HEK293T (cell line): ENCODE measurements at regions not wholly inside any gene's neighbourhood (a gene's known extent, or its start where the extent isn't known, plus 50 kb on each side); places are given as distances from the start of the nearest gene placed in this dataset.

Source experiments
- CTCF ChIA-PET: fragments of 350-600 bp; formaldehyde crosslinking; extraction: SDS; loops from one replicate; lab custom pipeline; 2021; ENCODE audit warnings: antibody characterized with exemption, inconsistent platforms; lab: Yijun Ruan, JAX
- POLR2A ChIA-PET: fragments of 350-600 bp; formaldehyde crosslinking; extraction: SDS; loops from one replicate; lab custom pipeline; 2020; ENCODE audit warnings: antibody characterized with exemption, inconsistent platforms; lab: Yijun Ruan, JAX
- DNase-seq: peaks from one replicate; pipeline ENCODE4 v3.0.0; 2012; ENCODE audit warnings: mixed read lengths; ENCODE audit errors: extremely low spot score
- ARNT ChIP-seq: fragments of 450-650 bp; IDR thresholded peaks from 2 replicates; pipeline ENCODE4 v1.6.1; 2017; ENCODE audit warnings: mild to moderate bottlenecking
- BHLHE40 ChIP-seq: fragments of 450-650 bp; IDR thresholded peaks from 2 replicates; pipeline ENCODE4 v1.6.1; 2016; ENCODE audit warnings: mild to moderate bottlenecking, moderate library complexity, borderline replicate concordance
- CTBP1 ChIP-seq: fragments of 450-650 bp; IDR thresholded peaks from 2 replicates; pipeline ENCODE4 v1.6.1; 2016; ENCODE audit warnings: borderline replicate concordance
- ELF4 ChIP-seq: fragments of 450-650 bp; IDR thresholded peaks from 2 replicates; pipeline ENCODE4 v1.6.1; 2017; ENCODE audit warnings: antibody characterized with exemption
- FOXA1 ChIP-seq: fragments of 450-650 bp; IDR thresholded peaks from 2 replicates; pipeline ENCODE4 v1.6.1; 2016; ENCODE audit warnings: mild to moderate bottlenecking
- FOXK2 ChIP-seq: fragments of 450-650 bp; IDR thresholded peaks from 2 replicates; pipeline ENCODE4 v1.6.1; 2016; ENCODE audit warnings: mild to moderate bottlenecking
- FOXM1 ChIP-seq: fragments of 450-650 bp; IDR thresholded peaks from 2 replicates; pipeline ENCODE4 v1.6.1; 2017; ENCODE audit warnings: mild to moderate bottlenecking, borderline replicate concordance
- HDGF ChIP-seq: fragments of 450-650 bp; IDR thresholded peaks from 2 replicates; pipeline ENCODE4 v1.6.1; 2017; ENCODE audit warnings: antibody characterized with exemption, borderline replicate concordance
- L3MBTL2 ChIP-seq: fragments of 450-650 bp; conservative IDR thresholded peaks from 2 replicates; pipeline ENCODE4 v1.6.1; 2016; ENCODE audit warnings: mild to moderate bottlenecking
- LEF1 ChIP-seq: fragments of 450-650 bp; IDR thresholded peaks from 2 replicates; pipeline ENCODE4 v1.6.1; 2017; ENCODE audit warnings: mild to moderate bottlenecking, borderline replicate concordance
- NFRKB ChIP-seq: fragments of 450-650 bp; IDR thresholded peaks from 2 replicates; pipeline ENCODE4 v1.6.1; 2016; ENCODE audit warnings: mild to moderate bottlenecking, moderate library complexity
- PKNOX1 ChIP-seq: fragments of 450-650 bp; IDR thresholded peaks from 2 replicates; pipeline ENCODE4 v1.6.1; 2016
- SP1 ChIP-seq: fragments of 450-650 bp; IDR thresholded peaks from 2 replicates; pipeline ENCODE4 v1.6.1; 2017
- SUZ12 ChIP-seq: fragments of 450-650 bp; IDR thresholded peaks from 2 replicates; pipeline ENCODE4 v1.6.1; 2016; ENCODE audit warnings: mild to moderate bottlenecking
- TARDBP ChIP-seq: fragments of 450-650 bp; IDR thresholded peaks from 2 replicates; pipeline ENCODE4 v1.6.1; 2016
- ZNF384 ChIP-seq: fragments of 450-650 bp; IDR thresholded peaks from 2 replicates; pipeline ENCODE4 v1.6.1; 2016

GRCh38 chr12:90058704-90059103 lies 350.1 kb upstream of the ATP2B1 start:
- TF ChIP-seq FOXA1 (no peak), PKNOX1 (no peak), SUZ12 (no peak), NFRKB (no peak), FOXM1 (no peak), FOXK2 (no peak)
- CTCF ChIA-PET: no interaction called here
- POLR2A ChIA-PET: no interaction called here
- DNase-seq: no peak

GRCh38 chr12:90055071-90055470 lies 346.4 kb upstream of the ATP2B1 start:
- POLR2A ChIA-PET: no interaction called here
- no peak for DNase-seq
- TF ChIP-seq FOXA1 (no peak), PKNOX1 (no peak), ARNT (no peak), LEF1 (no peak), NFRKB (no peak), FOXK2 (no peak), SP1 (no peak), FOXM1 (no peak), CTBP1 (no peak), ZNF384 (no peak), L3MBTL2 (no peak), BHLHE40 (no peak)
- CTCF ChIA-PET: interaction anchor here (0.7 kb wide), 1 partner anchor 21 kb away, joined by 3 read pairs; no protein-coding TSS in a partner anchor

- DNase-seq: no peak
- POLR2A ChIA-PET: no interaction called here
- CTCF ChIA-PET: no interaction called here
These were observed 340.3 kb upstream of the ATP2B1 start for GRCh38 chr12:90048918-90049317.

GRCh38 chr12:90045559-90045958 lies 336.9 kb upstream of the ATP2B1 start:
- ChIA-PET POLR2A (no interaction called here), CTCF (no interaction called here)
- DNase-seq: no peak
- TF ChIP-seq FOXA1: no peak
- no peak for TF ChIP-seq TARDBP
- TF ChIP-seq PKNOX1: no peak
- no peak for TF ChIP-seq L3MBTL2
- no peak for TF ChIP-seq ZNF384
- TF ChIP-seq BHLHE40: no peak
- TF ChIP-seq SUZ12: no peak
- TF ChIP-seq FOXK2: no peak
- TF ChIP-seq ARNT: no peak
- TF ChIP-seq LEF1: no peak
- TF ChIP-seq HDGF: no peak
- no peak for TF ChIP-seq CTBP1
- no peak for TF ChIP-seq NFRKB
- TF ChIP-seq ELF4: no peak
- no peak for TF ChIP-seq FOXM1
- no peak for TF ChIP-seq SP1

More at GRCh38 chr12:90048918-90049317, 340.3 kb upstream of the ATP2B1 start:
- TF ChIP-seq TARDBP (no peak), L3MBTL2 (no peak), ELF4 (no peak), FOXK2 (no peak), SUZ12 (no peak), NFRKB (no peak), FOXA1 (no peak), PKNOX1 (no peak), BHLHE40 (no peak), LEF1 (no peak), CTBP1 (no peak), ZNF384 (no peak), HDGF (no peak), FOXM1 (no peak), SP1 (no peak), ARNT (no peak)

- CTCF ChIA-PET: no interaction called here
- POLR2A ChIA-PET: no interaction called here
- no peak for TF ChIP-seq NFRKB
- TF ChIP-seq LEF1: no peak
- no peak for TF ChIP-seq FOXA1
- TF ChIP-seq SUZ12: no peak
- no peak for TF ChIP-seq FOXK2
- TF ChIP-seq PKNOX1: no peak
- no peak for TF ChIP-seq ZNF384
- no peak for TF ChIP-seq BHLHE40
- no peak for TF ChIP-seq CTBP1
- no peak for TF ChIP-seq HDGF
- no peak for TF ChIP-seq FOXM1
- TF ChIP-seq TARDBP: no peak
- TF ChIP-seq ARNT: no peak
- no peak for TF ChIP-seq L3MBTL2
- no peak for DNase-seq
These were observed 335.4 kb upstream of the ATP2B1 start for GRCh38 chr12:90044069-90044468.
